ENCODE measurements at regions not wholly inside any gene's neighbourhood (a gene's known extent, or its start where the extent isn't known, plus 50 kb on each side); places are given as distances from the start of the nearest gene placed in this dataset.

DNA sequence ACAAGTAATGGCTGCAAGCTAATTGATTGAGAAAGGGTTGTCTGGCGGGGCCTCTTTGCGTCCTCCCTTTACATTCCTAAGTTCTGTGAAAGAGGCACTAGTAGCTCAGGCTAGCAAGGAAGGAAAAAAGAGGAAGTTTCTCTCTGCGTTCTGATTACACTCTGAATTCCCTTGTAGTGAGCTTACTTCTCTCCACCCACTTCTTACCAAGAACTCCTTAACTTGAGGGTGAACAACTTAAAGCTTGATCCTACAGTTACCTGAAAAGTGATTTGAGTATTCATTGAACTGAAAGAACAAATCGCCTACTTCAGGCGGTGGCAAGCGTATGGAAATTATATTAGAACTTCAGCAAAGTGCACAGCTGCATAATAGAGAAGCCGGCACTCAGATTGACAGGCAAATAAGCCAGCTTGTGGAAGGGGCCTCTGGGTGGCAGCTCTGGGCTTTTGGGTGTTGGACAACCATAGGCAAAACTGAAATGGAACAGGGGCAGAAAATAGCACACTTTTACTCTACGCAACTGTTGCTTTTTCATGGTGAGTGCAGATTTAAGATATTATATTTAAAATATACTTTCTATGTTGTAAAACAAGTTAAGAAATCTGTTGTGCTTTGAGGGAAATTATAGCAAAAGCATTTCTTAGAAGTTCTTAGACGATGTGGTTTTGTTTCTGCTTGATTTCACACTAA is 464.5 kb downstream of the USP25 start:
- H2AFZ ChIP-seq (ENCODE audit: low read length), result peak overlapping the region; percentile 63
- no peaks in the 10 kb centered on the region for H3K36me3 ChIP-seq (replicated peaks in 1 of 2; ENCODE audit: control insufficient read depth in 2 of 2, insufficient read depth in 2 of 2, low read length in 2 of 2)
- H4K8ac ChIP-seq (ENCODE audit: low read depth, low read length), result no peak overlapping the region
- no peak overlapping the region for H2AK5ac ChIP-seq (ENCODE audit: low read depth, low read length)
- H3K27ac ChIP-seq (replicated peaks; ENCODE audit: low read length), result peak overlapping the region; percentile 91
- no peak overlapping the region for H2BK12ac ChIP-seq (ENCODE audit: low read length)
- no peaks in the 10 kb centered on the region for H3K27me3 ChIP-seq (ENCODE audit: control insufficient read depth in 3 of 3, insufficient read depth in 3 of 3, low read depth in 1 of 3, low read length in 3 of 3)
- peak; percentile 81 for DNase-seq (ENCODE audit: low spot score)
- peak overlapping the region in 1 of 2 donors; percentile 56 for H3K4me3 ChIP-seq (ENCODE audit: low read length in 2 of 2)
- no peak overlapping the region for H4K91ac ChIP-seq (ENCODE audit: low read depth, low read length, poor library complexity)
- H2BK5ac ChIP-seq (ENCODE audit: low read length), result no peak overlapping the region
- H3K23ac ChIP-seq (ENCODE audit: low read depth, low read length, poor library complexity), result no peak overlapping the region
- H3K4me1 ChIP-seq (ENCODE audit: control insufficient read depth in 2 of 2, insufficient read depth in 1 of 2, low read depth in 1 of 2, low read length in 2 of 2), result peaks cover 4 to 11% of the 10 kb centered on the region in 2 donors
- peak overlapping the region; percentile 11 for H3K4me2 ChIP-seq (ENCODE audit: insufficient read depth, low read length, poor library complexity, severe bottlenecking)
- H3K18ac ChIP-seq (ENCODE audit: low read length), result no peak overlapping the region
- no peak overlapping the region for H3K14ac ChIP-seq (ENCODE audit: low read length)
- H3K79me1 ChIP-seq (ENCODE audit: low read depth, low read length), result no peaks in the 10 kb centered on the region
- no CpG with 5 or more reads among the region's 9 CpGs for WGBS, 2 donors (ENCODE audit: extremely low coverage in 2 of 2, insufficient read length in 2 of 2, insufficient replicate concordance in 1 of 2)
- H2BK15ac ChIP-seq (ENCODE audit: low read length), result no peak overlapping the region
- H3K9ac ChIP-seq (ENCODE audit: low read depth, low read length, poor library complexity), result no peak overlapping the region
- H3K4ac ChIP-seq (ENCODE audit: low read length), result no peak overlapping the region
- H2BK120ac ChIP-seq (ENCODE audit: low read depth, low read length), result no peak overlapping the region
- H3K9me3 ChIP-seq (replicated peaks in 1 of 2; ENCODE audit: control insufficient read depth in 2 of 2, insufficient read depth in 1 of 2, low read depth in 1 of 2, low read length in 2 of 2), result peaks cover 0 to 12% of the 10 kb centered on the region in 2 donors

- Histone ChIP-seq H3K23ac (ENCODE audit: low read depth, low read length, poor library complexity) (no peak overlapping the region), H2BK120ac (ENCODE audit: low read depth, low read length) (no peak overlapping the region), H2BK5ac (ENCODE audit: low read length) (no peak overlapping the region), H3K14ac (ENCODE audit: low read length) (no peak overlapping the region), H3K4me3 (ENCODE audit: low read length in 2 of 2) (peak overlapping the region in 1 of 2 donors; percentile 56), H3K36me3 (replicated peaks in 1 of 2; ENCODE audit: control insufficient read depth in 2 of 2, insufficient read depth in 2 of 2, low read length in 2 of 2) (no peaks in the 10 kb centered on the region), H3K27ac (replicated peaks; ENCODE audit: low read length) (peak overlapping the region; percentile 91), H3K9ac (ENCODE audit: low read depth, low read length, poor library complexity) (no peak overlapping the region), H3K4me1 (ENCODE audit: control insufficient read depth in 2 of 2, insufficient read depth in 1 of 2, low read depth in 1 of 2, low read length in 2 of 2) (peaks cover 4 to 11% of the 10 kb centered on the region in 2 donors), H4K8ac (ENCODE audit: low read depth, low read length) (no peak overlapping the region), H2BK15ac (ENCODE audit: low read length) (no peak overlapping the region), H3K9me3 (replicated peaks in 1 of 2; ENCODE audit: control insufficient read depth in 2 of 2, insufficient read depth in 1 of 2, low read depth in 1 of 2, low read length in 2 of 2) (peaks cover 0 to 18% of the 10 kb centered on the region in 2 donors), H2BK12ac (ENCODE audit: low read length) (no peak overlapping the region), H3K4me2 (ENCODE audit: insufficient read depth, low read length, poor library complexity, severe bottlenecking) (no peak overlapping the region), H4K91ac (ENCODE audit: low read depth, low read length, poor library complexity) (no peak overlapping the region), H3K18ac (ENCODE audit: low read length) (no peak overlapping the region), H3K4ac (ENCODE audit: low read length) (no peak overlapping the region), H3K79me1 (ENCODE audit: low read depth, low read length) (no peaks in the 10 kb centered on the region), H2AK5ac (ENCODE audit: low read depth, low read length) (no peak overlapping the region), H3K27me3 (ENCODE audit: control insufficient read depth in 3 of 3, insufficient read depth in 3 of 3, low read depth in 1 of 3, low read length in 3 of 3) (no peaks in the 10 kb centered on the region), H2AFZ (ENCODE audit: low read length) (no peak overlapping the region)
- WGBS, 2 donors (ENCODE audit: extremely low coverage in 2 of 2, insufficient read length in 2 of 2, insufficient replicate concordance in 1 of 2), result no CpG with 5 or more reads among the region's 9 CpGs
- DNase-seq (ENCODE audit: low spot score), result no peak
Observed at GRCh38 chr21:16194788-16195537, 465.2 kb downstream of the USP25 start.

- peak overlapping the region in 1 of 2 donors; percentile 56 for H3K4me3 ChIP-seq (ENCODE audit: low read length in 2 of 2)
- no peaks in the 10 kb centered on the region for H3K27me3 ChIP-seq (ENCODE audit: control insufficient read depth in 3 of 3, insufficient read depth in 3 of 3, low read depth in 1 of 3, low read length in 3 of 3)
Observed at GRCh38 chr21:16195538-16195910, 465.7 kb downstream of the USP25 start.

DNA sequence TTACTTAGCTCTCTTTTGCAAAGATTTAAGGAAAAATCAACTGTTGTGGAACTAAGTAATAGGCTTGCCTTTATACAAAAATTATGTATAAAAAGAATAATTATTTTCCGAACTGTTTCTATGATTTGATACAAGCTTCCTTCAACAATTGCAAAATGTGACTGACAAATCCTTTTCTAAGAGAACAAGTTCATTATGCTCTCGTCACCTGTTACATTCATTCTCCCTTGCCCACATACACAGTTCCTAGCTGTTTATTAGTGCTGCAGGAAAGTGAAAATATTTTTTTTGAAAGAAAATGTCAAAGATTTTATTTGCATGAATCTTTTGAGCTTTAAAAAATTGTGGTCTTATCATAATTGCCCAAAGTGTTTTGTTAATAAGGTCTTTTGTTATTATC is 466.2 kb downstream of the USP25 start:
- no peak overlapping the region for H3K4ac ChIP-seq (ENCODE audit: low read length)
- H3K4me3 ChIP-seq (ENCODE audit: low read length in 2 of 2), result peak overlapping the region in 1 of 2 donors; percentile 56
- no peak overlapping the region for H2AK5ac ChIP-seq (ENCODE audit: low read depth, low read length)
- no peak overlapping the region for H3K14ac ChIP-seq (ENCODE audit: low read length)
- WGBS, 2 donors (ENCODE audit: extremely low coverage in 2 of 2, insufficient read length in 2 of 2, insufficient replicate concordance in 1 of 2), result no CpG with 5 or more reads among the region's 2 CpGs
- H3K36me3 ChIP-seq (replicated peaks in 1 of 2; ENCODE audit: control insufficient read depth in 2 of 2, insufficient read depth in 2 of 2, low read length in 2 of 2), result peaks cover 0 to 9% of the 10 kb centered on the region in 2 donors
- H3K4me1 ChIP-seq (ENCODE audit: control insufficient read depth in 2 of 2, insufficient read depth in 1 of 2, low read depth in 1 of 2, low read length in 2 of 2), result peaks cover 4 to 11% of the 10 kb centered on the region in 2 donors
- no peak overlapping the region for H2BK5ac ChIP-seq (ENCODE audit: low read length)
- H3K23ac ChIP-seq (ENCODE audit: low read depth, low read length, poor library complexity), result no peak overlapping the region
- H3K79me1 ChIP-seq (ENCODE audit: low read depth, low read length), result no peaks in the 10 kb centered on the region
- H3K9ac ChIP-seq (ENCODE audit: low read depth, low read length, poor library complexity), result no peak overlapping the region
- no peak overlapping the region for H3K18ac ChIP-seq (ENCODE audit: low read length)
- H3K27ac ChIP-seq (replicated peaks; ENCODE audit: low read length), result no peak overlapping the region
- H2BK120ac ChIP-seq (ENCODE audit: low read depth, low read length), result no peak overlapping the region
- no peak overlapping the region for H3K4me2 ChIP-seq (ENCODE audit: insufficient read depth, low read length, poor library complexity, severe bottlenecking)
- no peak overlapping the region for H4K91ac ChIP-seq (ENCODE audit: low read depth, low read length, poor library complexity)
- no peak overlapping the region for H2AFZ ChIP-seq (ENCODE audit: low read length)
- peaks cover 0 to 28% of the 10 kb centered on the region in 2 donors for H3K9me3 ChIP-seq (replicated peaks in 1 of 2; ENCODE audit: control insufficient read depth in 2 of 2, insufficient read depth in 1 of 2, low read depth in 1 of 2, low read length in 2 of 2)
- H4K8ac ChIP-seq (ENCODE audit: low read depth, low read length), result no peak overlapping the region
- no peak overlapping the region for H2BK12ac ChIP-seq (ENCODE audit: low read length)
- H2BK15ac ChIP-seq (ENCODE audit: low read length), result no peak overlapping the region
- no peaks in the 10 kb centered on the region for H3K27me3 ChIP-seq (ENCODE audit: control insufficient read depth in 3 of 3, insufficient read depth in 3 of 3, low read depth in 1 of 3, low read length in 3 of 3)
- DNase-seq (ENCODE audit: low spot score), result no peak

More at GRCh38 chr21:16195538-16195910, 465.7 kb downstream of the USP25 start:
- Histone ChIP-seq H2BK5ac (ENCODE audit: low read length) (no peak overlapping the region), H2BK12ac (ENCODE audit: low read length) (no peak overlapping the region), H3K36me3 (replicated peaks in 1 of 2; ENCODE audit: control insufficient read depth in 2 of 2, insufficient read depth in 2 of 2, low read length in 2 of 2) (peaks cover 0 to 4% of the 10 kb centered on the region in 2 donors), H3K27ac (replicated peaks; ENCODE audit: low read length) (no peak overlapping the region), H3K4me2 (ENCODE audit: insufficient read depth, low read length, poor library complexity, severe bottlenecking) (no peak overlapping the region), H4K91ac (ENCODE audit: low read depth, low read length, poor library complexity) (no peak overlapping the region), H3K79me1 (ENCODE audit: low read depth, low read length) (no peaks in the 10 kb centered on the region), H3K23ac (ENCODE audit: low read depth, low read length, poor library complexity) (no peak overlapping the region), H2AK5ac (ENCODE audit: low read depth, low read length) (no peak overlapping the region), H3K4me1 (ENCODE audit: control insufficient read depth in 2 of 2, insufficient read depth in 1 of 2, low read depth in 1 of 2, low read length in 2 of 2) (peaks cover 4 to 11% of the 10 kb centered on the region in 2 donors), H3K4ac (ENCODE audit: low read length) (no peak overlapping the region), H2BK15ac (ENCODE audit: low read length) (no peak overlapping the region), H2AFZ (ENCODE audit: low read length) (no peak overlapping the region), H3K9ac (ENCODE audit: low read depth, low read length, poor library complexity) (no peak overlapping the region), H3K9me3 (replicated peaks in 1 of 2; ENCODE audit: control insufficient read depth in 2 of 2, insufficient read depth in 1 of 2, low read depth in 1 of 2, low read length in 2 of 2) (peaks cover 0 to 23% of the 10 kb centered on the region in 2 donors), H2BK120ac (ENCODE audit: low read depth, low read length) (no peak overlapping the region), H4K8ac (ENCODE audit: low read depth, low read length) (no peak overlapping the region), H3K18ac (ENCODE audit: low read length) (no peak overlapping the region), H3K14ac (ENCODE audit: low read length) (no peak overlapping the region)
- no CpG with 5 or more reads among the region's 4 CpGs for WGBS, 2 donors (ENCODE audit: extremely low coverage in 2 of 2, insufficient read length in 2 of 2, insufficient replicate concordance in 1 of 2)
- no peak for DNase-seq (ENCODE audit: low spot score)

All from neuronal stem cell (in vitro differentiated cells).